ENCODE measurements at regions not wholly inside any gene's neighbourhood (a gene's known extent, or its start where the extent isn't known, plus 50 kb on each side); places are given as distances from the start of the nearest gene placed in this dataset.
"Not testable (repeated sequence)": the region's sequence is repeated elsewhere in the genome, so short reads cannot be mapped to it uniquely, and the experiment has no call there.

GRCh38 chr3:147154988-147155387 lies 251.4 kb downstream of the ZIC4 start:
- not testable (repeated sequence) for DNase-seq (ENCODE audit: low spot score)

- no peak for DNase-seq (ENCODE audit: low spot score)
These were observed 252.4 kb downstream of the ZIC4 start for GRCh38 chr3:147153830-147154539.

GRCh38 chr3:147152476-147152875 lies 253.9 kb downstream of the ZIC4 start:
- no peak for DNase-seq (ENCODE audit: low spot score)

- DNase-seq (ENCODE audit: low spot score) = no peak
These were observed 264.6 kb downstream of the ZIC4 start for GRCh38 chr3:147141516-147142288.

- DNase-seq (ENCODE audit: low spot score) = no peak
These were observed 267.0 kb downstream of the ZIC4 start for GRCh38 chr3:147139341-147139740.

GRCh38 chr3:147132168-147132567 lies 274.2 kb downstream of the ZIC4 start:
- DNase-seq (ENCODE audit: low spot score) = no peak

GRCh38 chr3:147130461-147130860 lies 275.9 kb downstream of the ZIC4 start:
- DNase-seq (ENCODE audit: low spot score) = no peak

- no peak for DNase-seq (ENCODE audit: low spot score)
These were observed 276.7 kb downstream of the ZIC4 start for GRCh38 chr3:147129665-147130064.

- no peak for DNase-seq (ENCODE audit: low spot score)
These were observed 284.0 kb downstream of the ZIC4 start for GRCh38 chr3:147122350-147122749.

- DNase-seq (ENCODE audit: low spot score) = no peak
These were observed 286.4 kb downstream of the ZIC4 start for GRCh38 chr3:147119989-147120388.

GRCh38 chr3:147119346-147119745 lies 287.0 kb downstream of the ZIC4 start:
- no peak for DNase-seq (ENCODE audit: low spot score)

- no peak for DNase-seq (ENCODE audit: low spot score)
These were observed 287.7 kb downstream of the ZIC4 start for GRCh38 chr3:147118611-147119010.

GRCh38 chr3:147117631-147118030 lies 288.7 kb downstream of the ZIC4 start:
- DNase-seq (ENCODE audit: low spot score) = no peak

GRCh38 chr3:147113293-147114044 lies 292.9 kb downstream of the ZIC4 start:
- no peak for DNase-seq (ENCODE audit: low spot score)

GRCh38 chr3:147099076-147099475 lies 307.3 kb downstream of the ZIC4 start:
- no peak for DNase-seq (ENCODE audit: low spot score)

GRCh38 chr3:147090461-147090860 lies 315.9 kb downstream of the ZIC4 start:
- no peak for DNase-seq (ENCODE audit: low spot score)

GRCh38 chr3:147089286-147089685 lies 317.1 kb downstream of the ZIC4 start:
- no peak for DNase-seq (ENCODE audit: low spot score)

GRCh38 chr3:147059500-147059899 lies 346.8 kb downstream of the ZIC4 start:
- not testable (repeated sequence) for DNase-seq (ENCODE audit: low spot score)

- no peak for DNase-seq (ENCODE audit: low spot score)
These were observed 356.5 kb downstream of the ZIC4 start for GRCh38 chr3:147049821-147050220.

GRCh38 chr3:147049305-147049704 lies 357.0 kb downstream of the ZIC4 start:
- DNase-seq (ENCODE audit: low spot score) = no peak

GRCh38 chr3:147046916-147047315 lies 359.4 kb downstream of the ZIC4 start:
- no peak for DNase-seq (ENCODE audit: low spot score)

- no peak for DNase-seq (ENCODE audit: low spot score)
These were observed 367.9 kb downstream of the ZIC4 start for GRCh38 chr3:147038481-147038880.

- DNase-seq (ENCODE audit: low spot score) = no peak
These were observed 372.0 kb downstream of the ZIC4 start for GRCh38 chr3:147034359-147034758.

All from hematopoietic multipotent progenitor cell treated with erythropoietin and hydrocortisone succinate and interleukin-3 and kit ligand, for 17 days (in vitro differentiated cells).